ENCODE measurements at regions not wholly inside any gene's neighbourhood (a gene's known extent, or its start where the extent isn't known, plus 50 kb on each side); places are given as distances from the start of the nearest gene placed in this dataset.

DNA sequence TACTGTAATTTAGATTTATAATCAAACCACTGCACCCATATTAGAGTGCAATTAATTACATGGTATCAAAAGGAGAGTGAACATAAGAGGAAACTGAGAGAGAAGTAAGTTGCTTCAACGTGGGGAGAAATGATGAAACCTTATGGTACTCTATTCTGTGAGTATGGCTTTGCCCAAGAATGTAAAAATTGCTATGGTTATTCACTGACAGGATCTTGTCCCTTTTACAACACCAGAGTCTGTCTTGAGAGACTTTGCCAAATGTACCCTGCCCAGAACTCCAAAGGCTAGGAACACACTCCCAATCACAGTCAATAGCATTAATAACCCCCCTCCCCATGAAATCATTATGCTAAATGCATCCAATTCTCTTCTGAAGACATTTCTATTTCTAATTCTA is 974.8 kb upstream of the POU3F3 start:
- ChIA-PET POLR2A (ENCODE audit: partially characterized antibody) (no interaction called here), CTCF (ENCODE audit: partially characterized antibody) (no interaction called here)
- Histone ChIP-seq H3K9ac (replicated peaks in 1 of 4; ENCODE audit: extremely low read depth in 1 of 4, low read depth in 3 of 4, low read length in 3 of 4) (no peak overlapping the region), H4K5ac (ENCODE audit: insufficient read length, low read depth, low read length) (no peak overlapping the region), H2BK15ac (ENCODE audit: low read length) (no peak overlapping the region), H3K27ac (ENCODE audit: low read depth, low read length) (no peak overlapping the region), H3K27me3 (replicated peaks in 1 of 4; ENCODE audit: control insufficient read depth in 3 of 4, extremely low read depth in 1 of 4, insufficient read depth in 3 of 4, low read length in 3 of 4) (no peaks in the 10 kb centered on the region), H4K91ac (replicated peaks; ENCODE audit: insufficient read length, low read length) (no peak overlapping the region), H4K8ac (ENCODE audit: extremely low read depth, insufficient read depth, low read length) (no peak overlapping the region), H3K4me2 (ENCODE audit: insufficient read depth in 1 of 2, low read depth in 2 of 2, low read length in 2 of 2) (no peak overlapping the region), H3K9me3 (ENCODE audit: insufficient read depth in 2 of 2, low read depth in 1 of 2, low read length in 1 of 2) (no peaks in the 10 kb centered on the region), H3K79me1 (ENCODE audit: low read depth, low read length) (no peaks in the 10 kb centered on the region), H3K14ac (ENCODE audit: insufficient read length) (no peak overlapping the region), H2BK12ac (ENCODE audit: low read depth, low read length) (no peak overlapping the region), H4K20me1 (replicated peaks in 1 of 2; ENCODE audit: control insufficient read depth in 1 of 2, insufficient read depth in 2 of 2, low read length in 2 of 2) (no peaks in the 10 kb centered on the region), H3K56ac (replicated peaks; ENCODE audit: insufficient read length, low read depth, low read length) (no peak overlapping the region), H3K4me1 (replicated peaks in 1 of 4; ENCODE audit: control insufficient read depth in 3 of 4, insufficient read depth in 4 of 4, low read length in 3 of 4) (peaks cover 0 to 3% (median under 1%) of the 10 kb centered on the region in 4 experiments; a peak in 1 of 7 replicates), H3K23ac (ENCODE audit: insufficient read length) (no peak overlapping the region), H3K36me3 (ENCODE audit: control insufficient read depth in 2 of 4, insufficient read depth in 4 of 4, low read length in 3 of 4) (no peaks in the 10 kb centered on the region), H3K23me2 (ENCODE audit: low read depth, low read length) (no peaks in the 10 kb centered on the region), H3K18ac (ENCODE audit: extremely low read depth, low read length) (no peak overlapping the region), H3K79me2 (ENCODE audit: control insufficient read depth in 1 of 2, insufficient read depth in 2 of 2, low read length in 2 of 2) (no peaks in the 10 kb centered on the region), H2BK120ac (replicated peaks; ENCODE audit: low read depth, low read length) (no peak overlapping the region), H2AK5ac (ENCODE audit: low read depth, low read length) (no peak overlapping the region), H2AFZ (ENCODE audit: low read length) (no peak overlapping the region), H3K4me3 (ENCODE audit: extremely low read depth in 1 of 4, insufficient read depth in 2 of 4, low read depth in 3 of 4, low read length in 4 of 4) (no peak overlapping the region), H3K4ac (replicated peaks; ENCODE audit: insufficient read length, low read depth, low read length) (no peak overlapping the region), H2BK5ac (ENCODE audit: low read depth, low read length) (no peak overlapping the region), H2BK20ac (ENCODE audit: low read length) (no peak overlapping the region)
- DNase-seq (ENCODE audit: low read depth in 1 of 2, low spot score in 2 of 2) = no peak
- FAIRE-seq = no peak
- TF ChIP-seq, protein P1, sequence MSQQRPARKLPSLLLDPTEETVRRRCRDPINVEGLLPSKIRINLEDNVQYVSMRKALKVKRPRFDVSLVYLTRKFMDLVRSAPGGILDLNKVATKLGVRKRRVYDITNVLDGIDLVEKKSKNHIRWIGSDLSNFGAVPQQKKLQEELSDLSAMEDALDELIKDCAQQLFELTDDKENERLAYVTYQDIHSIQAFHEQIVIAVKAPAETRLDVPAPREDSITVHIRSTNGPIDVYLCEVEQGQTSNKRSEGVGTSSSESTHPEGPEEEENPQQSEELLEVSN (IDR thresholded peaks at IDR 0.05) = no peak
- TF ChIP-seq SP1 (IDR thresholded peaks at IDR 0.05; ENCODE audit: low read depth, low read length) (no peak), SIRT6 (IDR thresholded peaks at IDR 0.05; ENCODE audit: low read length) (no peak), POU5F1 (IDR thresholded peaks at IDR 0.05; ENCODE audit: low read depth, low read length) (no peak), EGR1 (IDR thresholded peaks at IDR 0.05; ENCODE audit: borderline replicate concordance, low read depth, low read length) (no peak), BCL11A (IDR thresholded peaks at IDR 0.05; ENCODE audit: low read depth in 2 of 2, low read length in 2 of 2) (no peak), BACH1 (IDR thresholded peaks at IDR 0.05; ENCODE audit: low read length) (no peak), POLR2A (IDR thresholded peaks at IDR 0.05; ENCODE audit: control extremely low read depth in 1 of 2, low read depth in 2 of 2, low read length in 2 of 2) (no peak)
- whole genome bisulfite sequencing, 2 experiments (ENCODE audit: extremely low coverage in 1 of 2, insufficient coverage in 1 of 2, insufficient read length in 1 of 2, insufficient replicate concordance in 2 of 2, low coverage in 1 of 2, low lambda C conversion rate in 2 of 2, missing lambda C conversion rate in 1 of 2) = 100% methylated on average over 1 of the region's 1 CpG; no CpG with 5 or more reads in 1 of the 2 experiments

Data from H1 (cell line).